HEK293 (cell line): ENCODE measurements at regions not wholly inside any gene's neighbourhood (a gene's known extent, or its start where the extent isn't known, plus 50 kb on each side); places are given as distances from the start of the nearest gene placed in this dataset.

ENCODE experiments used
- CTCF ChIP-seq: fragments of 450-650 bp; formaldehyde crosslinking; IDR thresholded peaks from 2 replicates; pipeline ENCODE4 v1.5.1; 2016; ENCODE audit warnings: missing biosample characterization, missing genetic modification characterization
- MEIS1 ChIP-seq: sonication (generic); formaldehyde crosslinking; IDR thresholded peaks from 2 replicates; pipeline ENCODE4 v1.8.1; 2022; ENCODE audit warnings: missing genetic modification reagents, mild to moderate bottlenecking, borderline replicate concordance
- RBAK ChIP-seq: fragments of 450-650 bp; formaldehyde crosslinking; IDR thresholded peaks from 2 replicates; pipeline ENCODE4 v1.5.1; 2016; ENCODE audit warnings: missing biosample characterization, missing genetic modification characterization
- ZBTB49 ChIP-seq: fragments of 450-650 bp; formaldehyde crosslinking; IDR thresholded peaks from 2 replicates; pipeline ENCODE4 v1.5.1; 2016; ENCODE audit warnings: missing biosample characterization, missing genetic modification characterization, low read depth
- ZBTB7A ChIP-seq: fragments of 450-650 bp; formaldehyde crosslinking; IDR thresholded peaks from 2 replicates; pipeline ENCODE4 v1.5.1; 2016; ENCODE audit warnings: low read depth, missing biosample characterization, missing genetic modification characterization
- ZNF184 ChIP-seq: fragments of 450-650 bp; IDR thresholded peaks from 2 replicates; pipeline ENCODE4 v1.5.1; 2018; ENCODE audit warnings: missing biosample characterization, mild to moderate bottlenecking, missing genetic modification characterization
- ZNF747 ChIP-seq: fragments of 450-650 bp; formaldehyde crosslinking; IDR thresholded peaks from 2 replicates; pipeline ENCODE4 v1.5.1; 2016; ENCODE audit warnings: missing biosample characterization, missing genetic modification characterization

GRCh38 chr3:176724394-176724759 is 472.9 kb downstream of the TBL1XR1 start:
- TF ChIP-seq ZNF747 (tag by site-specific recombination) (no peak), CTCF (tag by site-specific recombination) (no peak), ZBTB49 (tag by site-specific recombination) (no peak), MEIS1 (CRISPR knock-in tag) (no peak), RBAK (tag by site-specific recombination) (no peak), ZBTB7A (no peak), ZNF184 (tag by site-specific recombination) (no peak)
